K562 (cell line): ENCODE measurements at regions not wholly inside any gene's neighbourhood (a gene's known extent, or its start where the extent isn't known, plus 50 kb on each side); places are given as distances from the start of the nearest gene placed in this dataset.

Experiments used
- BACH1 ChIP-seq: fragments of 200-800 bp; sonication (Bioruptor generic); IDR thresholded peaks from 2 replicates; pipeline ENCODE4 v1.6.1; 2016; ENCODE audit warnings: missing genetic modification characterization, missing compliant biosample characterization
- HNRNPH1 ChIP-seq: fragments of 200-400 bp; formaldehyde crosslinking; optimal IDR thresholded peaks from 2 replicates; pipeline ENCODE3; 2017; ENCODE audit warnings: low read depth, mild to moderate bottlenecking, low read length, moderate library complexity
- MXI1 ChIP-seq: IDR thresholded peaks from 2 replicates; pipeline ENCODE4 v1.6.1; 2011; ENCODE audit warnings: low read depth, mild to moderate bottlenecking, improper control_type of control experiment, low read length
- XRCC4 ChIP-seq: IDR thresholded peaks from one replicate; pipeline ENCODE4 v1.6.1; 2011; ENCODE audit not compliant: insufficient read depth, insufficient read length; ENCODE audit errors: extremely low read depth
- ZFPM2 ChIP-seq: fragments of 250-450 bp; sonication (Bioruptor Pico); IDR thresholded peaks from 2 replicates; pipeline ENCODE4 v1.5.1; 2022; ENCODE audit warnings: mild to moderate bottlenecking
- ZNF3 ChIP-seq: fragments of 250-450 bp; sonication (Bioruptor Pico); IDR thresholded peaks from 2 replicates; pipeline ENCODE4 v1.5.0; 2021; ENCODE audit warnings: mild to moderate bottlenecking, moderate library complexity
- TF ChIP-seq, protein P1 (sequence below), 2 experiments: fragments of 450-650 bp in 1 of 2; sonication (generic) in 1 of 2; formaldehyde crosslinking in 1 of 2; IDR thresholded peaks; 2 replicates each; pipeline versions ENCODE4 v1.7.1 to v1.9.0; 2016 to 2022; ENCODE audit warnings: inconsistent platforms in 1 of 2, mild to moderate bottlenecking in 1 of 2, missing genetic modification reagents in 1 of 2

- TF ChIP-seq, protein P1, sequence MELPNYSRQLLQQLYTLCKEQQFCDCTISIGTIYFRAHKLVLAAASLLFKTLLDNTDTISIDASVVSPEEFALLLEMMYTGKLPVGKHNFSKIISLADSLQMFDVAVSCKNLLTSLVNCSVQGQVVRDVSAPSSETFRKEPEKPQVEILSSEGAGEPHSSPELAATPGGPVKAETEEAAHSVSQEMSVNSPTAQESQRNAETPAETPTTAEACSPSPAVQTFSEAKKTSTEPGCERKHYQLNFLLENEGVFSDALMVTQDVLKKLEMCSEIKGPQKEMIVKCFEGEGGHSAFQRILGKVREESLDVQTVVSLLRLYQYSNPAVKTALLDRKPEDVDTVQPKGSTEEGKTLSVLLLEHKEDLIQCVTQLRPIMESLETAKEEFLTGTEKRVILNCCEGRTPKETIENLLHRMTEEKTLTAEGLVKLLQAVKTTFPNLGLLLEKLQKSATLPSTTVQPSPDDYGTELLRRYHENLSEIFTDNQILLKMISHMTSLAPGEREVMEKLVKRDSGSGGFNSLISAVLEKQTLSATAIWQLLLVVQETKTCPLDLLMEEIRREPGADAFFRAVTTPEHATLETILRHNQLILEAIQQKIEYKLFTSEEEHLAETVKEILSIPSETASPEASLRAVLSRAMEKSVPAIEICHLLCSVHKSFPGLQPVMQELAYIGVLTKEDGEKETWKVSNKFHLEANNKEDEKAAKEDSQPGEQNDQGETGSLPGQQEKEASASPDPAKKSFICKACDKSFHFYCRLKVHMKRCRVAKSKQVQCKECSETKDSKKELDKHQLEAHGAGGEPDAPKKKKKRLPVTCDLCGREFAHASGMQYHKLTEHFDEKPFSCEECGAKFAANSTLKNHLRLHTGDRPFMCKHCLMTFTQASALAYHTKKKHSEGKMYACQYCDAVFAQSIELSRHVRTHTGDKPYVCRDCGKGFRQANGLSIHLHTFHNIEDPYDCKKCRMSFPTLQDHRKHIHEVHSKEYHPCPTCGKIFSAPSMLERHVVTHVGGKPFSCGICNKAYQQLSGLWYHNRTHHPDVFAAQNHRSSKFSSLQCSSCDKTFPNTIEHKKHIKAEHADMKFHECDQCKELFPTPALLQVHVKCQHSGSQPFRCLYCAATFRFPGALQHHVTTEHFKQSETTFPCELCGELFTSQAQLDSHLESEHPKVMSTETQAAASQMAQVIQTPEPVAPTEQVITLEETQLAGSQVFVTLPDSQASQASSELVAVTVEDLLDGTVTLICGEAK (IDR thresholded peaks at IDR 0.05) = no peak
- TF ChIP-seq, protein P1 (CRISPR knock-in tag; IDR thresholded peaks at IDR 0.05) = no peak
- TF ChIP-seq ZNF3 (CRISPR knock-in tag) (no peak), XRCC4 (no peak), ZFPM2 (CRISPR knock-in tag) (no peak), MXI1 (no peak), BACH1 (tag) (no peak), HNRNPH1 (no peak)
These were observed 1121.7 kb upstream of the MAP3K7 start (continued) for GRCh38 chr6:91708534-91708933.
